ENCODE measurements at regions not wholly inside any gene's neighbourhood (a gene's known extent, or its start where the extent isn't known, plus 50 kb on each side); places are given as distances from the start of the nearest gene placed in this dataset.
A peak's percentile ranks its signal among the peaks of the same experiment; 100 is the strongest.

- no peak for TF ChIP-seq CHD1 (IDR thresholded peaks at IDR 0.05; ENCODE audit: low read depth, low read length)
- peak; percentile 1 to 24; a peak in 2 of 4 replicates for TF ChIP-seq RAD21 (IDR thresholded peaks at IDR 0.05 in 1 of 2, conservative IDR thresholded peaks at IDR 0.05 in 1 of 2; ENCODE audit: low read depth in 2 of 2, low read length in 2 of 2)
- 0 out of 2 replicates have a peak, but pooled peaks have one; percentile 37 for TF ChIP-seq TEAD4 (IDR thresholded peaks at IDR 0.05; ENCODE audit: low read depth, low read length)
- TF ChIP-seq MAX (IDR thresholded peaks at IDR 0.05) = peak; percentile 87
- TF ChIP-seq CTCF (IDR thresholded peaks at IDR 0.05; ENCODE audit: control extremely low read depth in 1 of 3, insufficient read depth in 1 of 3, low read depth in 1 of 3, low read length in 3 of 3) = peak in 1 of 3 experiments; percentile 27; a peak in 1 of 4 replicates
- TF ChIP-seq E2F6 (IDR thresholded peaks at IDR 0.05) = peak; percentile 83
- peak; percentile 76; the same call in 1 of the 2 replicates for TF ChIP-seq YY1 (IDR thresholded peaks at IDR 0.05; ENCODE audit: low read depth, low read length)
- peak; percentile 52 for TF ChIP-seq CTBP2 (IDR thresholded peaks at IDR 0.05; ENCODE audit: borderline replicate concordance, insufficient read depth, insufficient read length, low read length)
- TF ChIP-seq BACH1 (IDR thresholded peaks at IDR 0.05; ENCODE audit: low read length) = no peak
- Histone ChIP-seq H3K23ac (ENCODE audit: insufficient read length) (no peak overlapping the region), H2AK5ac (ENCODE audit: low read depth, low read length) (no peak overlapping the region), H3K18ac (ENCODE audit: extremely low read depth, low read length) (no peak overlapping the region; the same call in 1 of the 2 replicates), H3K9ac (replicated peaks in 1 of 4; ENCODE audit: extremely low read depth in 1 of 4, low read depth in 3 of 4, low read length in 3 of 4) (no peak overlapping the region), H4K91ac (replicated peaks; ENCODE audit: insufficient read length, low read length) (no peak overlapping the region), H2BK20ac (ENCODE audit: low read length) (0 out of 2 replicates have a peak overlapping the region, but pooled peaks have one; percentile 53), H3K79me1 (ENCODE audit: low read depth, low read length) (no peaks in the 10 kb centered on the region), H3K79me2 (ENCODE audit: control insufficient read depth in 1 of 2, insufficient read depth in 2 of 2, low read length in 2 of 2) (no peaks in the 10 kb centered on the region), H3K4me2 (ENCODE audit: insufficient read depth in 1 of 2, low read depth in 2 of 2, low read length in 2 of 2) (no peak overlapping the region), H3K4me1 (replicated peaks in 1 of 4; ENCODE audit: control insufficient read depth in 3 of 4, insufficient read depth in 4 of 4, low read length in 3 of 4) (peaks cover 6 to 8% (median 6%) of the 10 kb centered on the region in 4 experiments; a peak in 5 of 7 replicates), H3K9me3 (ENCODE audit: insufficient read depth in 2 of 2, low read depth in 1 of 2, low read length in 1 of 2) (no peaks in the 10 kb centered on the region; a peak in 1 of 4 replicates), H3K4ac (replicated peaks; ENCODE audit: insufficient read length, low read depth, low read length) (no peak overlapping the region), H4K20me1 (replicated peaks in 1 of 2; ENCODE audit: control insufficient read depth in 1 of 2, insufficient read depth in 2 of 2, low read length in 2 of 2) (no peaks in the 10 kb centered on the region), H4K8ac (ENCODE audit: extremely low read depth, insufficient read depth, low read length) (no peak overlapping the region), H2BK15ac (ENCODE audit: low read length) (no peak overlapping the region), H3K14ac (ENCODE audit: insufficient read length) (no peak overlapping the region), H3K23me2 (ENCODE audit: low read depth, low read length) (no peaks in the 10 kb centered on the region), H2BK120ac (replicated peaks; ENCODE audit: low read depth, low read length) (peak overlapping the region; percentile 55), H3K56ac (replicated peaks; ENCODE audit: insufficient read length, low read depth, low read length) (no peak overlapping the region), H4K5ac (ENCODE audit: insufficient read length, low read depth, low read length) (no peak overlapping the region), H3K27ac (ENCODE audit: low read depth, low read length) (no peak overlapping the region), H2BK5ac (ENCODE audit: low read depth, low read length) (no peak overlapping the region), H3K4me3 (ENCODE audit: extremely low read depth in 1 of 4, insufficient read depth in 2 of 4, low read depth in 3 of 4, low read length in 4 of 4) (no peak overlapping the region), H3K36me3 (ENCODE audit: control insufficient read depth in 2 of 4, insufficient read depth in 4 of 4, low read length in 3 of 4) (no peaks in the 10 kb centered on the region), H2AFZ (ENCODE audit: low read length) (peak overlapping the region; percentile 35), H3K27me3 (replicated peaks in 1 of 4; ENCODE audit: control insufficient read depth in 3 of 4, extremely low read depth in 1 of 4, insufficient read depth in 3 of 4, low read length in 3 of 4) (no peaks in the 10 kb centered on the region), H2BK12ac (ENCODE audit: low read depth, low read length) (peak overlapping the region; percentile 44; the same call in 1 of the 2 replicates)
- ChIA-PET CTCF (ENCODE audit: partially characterized antibody) (interaction anchor here (0.6 to 1.4 kb wide), 7 partner anchors 10 to 449 kb away, joined by 3 to 5 read pairs (median 3); no protein-coding TSS in a partner anchor), POLR2A (ENCODE audit: partially characterized antibody) (no interaction called here)
- WGBS, 2 experiments (ENCODE audit: extremely low coverage in 1 of 2, insufficient coverage in 1 of 2, insufficient read length in 1 of 2, insufficient replicate concordance in 2 of 2, low coverage in 1 of 2, low lambda C conversion rate in 2 of 2, missing lambda C conversion rate in 1 of 2) = 55% methylated on average over 5 of the region's 5 CpGs; no CpG with 5 or more reads in 1 of the 2 experiments
- FAIRE-seq (no peak), DNase-seq (ENCODE audit: low read depth in 1 of 2, low spot score in 2 of 2) (peak in 1 of 2 experiments; percentile 57)
Measured at GRCh38 chr4:114399105-114399504, 199.5 kb upstream of the UGT8 start.

Data from H1 (cell line).